ENCODE measurements at regions not wholly inside any gene's neighbourhood (a gene's known extent, or its start where the extent isn't known, plus 50 kb on each side); places are given as distances from the start of the nearest gene placed in this dataset.
"Not testable (repeated sequence)": the region's sequence is repeated elsewhere in the genome, so short reads cannot be mapped to it uniquely, and the experiment has no call there.

DNA sequence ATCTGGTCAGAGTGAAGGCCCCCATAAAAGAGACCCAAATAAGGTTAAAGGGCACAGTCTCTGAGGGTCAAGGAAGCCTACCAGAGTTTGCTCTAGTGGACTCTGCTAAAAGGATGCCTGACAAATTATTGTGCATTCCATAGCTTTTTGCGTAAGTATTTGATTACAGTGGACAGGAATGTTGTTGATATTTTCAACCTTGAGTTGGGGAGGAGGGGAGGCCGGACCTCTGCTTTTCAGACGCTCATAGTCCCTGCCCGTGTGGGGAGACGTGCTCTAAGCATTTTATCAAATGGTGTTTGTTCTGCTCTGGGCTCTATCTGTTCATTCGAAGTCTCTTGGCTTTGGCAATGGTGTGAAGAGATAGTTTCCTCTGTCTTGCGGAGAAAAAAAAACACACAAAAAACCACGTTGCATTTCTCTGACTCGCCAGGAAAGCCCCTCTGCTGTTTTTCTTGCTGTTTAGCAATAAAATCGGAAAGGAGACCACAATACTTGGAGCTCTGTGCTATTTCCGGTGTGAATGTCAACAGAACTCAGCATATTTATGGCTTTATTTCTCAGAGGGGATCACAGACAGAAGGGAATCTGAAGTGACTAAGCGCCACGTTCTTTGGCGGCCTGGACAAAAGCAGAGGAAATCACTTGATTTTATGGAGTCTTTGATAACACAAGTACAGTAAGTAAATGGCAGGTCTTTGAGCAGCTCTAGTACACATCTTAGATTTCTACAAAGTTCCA lies 159.8 kb downstream of the ZFP64 start:
- Histone ChIP-seq H3K27me3 (no peaks in the 10 kb centered on the region), H3K4me1 (peaks cover 3% of the 10 kb centered on the region), H3K36me3 (ENCODE audit: low read depth, missing control alignments) (no peaks in the 10 kb centered on the region), H3K4me3 (no peak overlapping the region), H3K9me3 (no peaks in the 10 kb centered on the region), H3K27ac (no peak overlapping the region)
- intact Hi-C loops (cut with DNase I; ENCODE audit: low total_unique reads), result no loop called here
- TF ChIP-seq, protein P1, sequence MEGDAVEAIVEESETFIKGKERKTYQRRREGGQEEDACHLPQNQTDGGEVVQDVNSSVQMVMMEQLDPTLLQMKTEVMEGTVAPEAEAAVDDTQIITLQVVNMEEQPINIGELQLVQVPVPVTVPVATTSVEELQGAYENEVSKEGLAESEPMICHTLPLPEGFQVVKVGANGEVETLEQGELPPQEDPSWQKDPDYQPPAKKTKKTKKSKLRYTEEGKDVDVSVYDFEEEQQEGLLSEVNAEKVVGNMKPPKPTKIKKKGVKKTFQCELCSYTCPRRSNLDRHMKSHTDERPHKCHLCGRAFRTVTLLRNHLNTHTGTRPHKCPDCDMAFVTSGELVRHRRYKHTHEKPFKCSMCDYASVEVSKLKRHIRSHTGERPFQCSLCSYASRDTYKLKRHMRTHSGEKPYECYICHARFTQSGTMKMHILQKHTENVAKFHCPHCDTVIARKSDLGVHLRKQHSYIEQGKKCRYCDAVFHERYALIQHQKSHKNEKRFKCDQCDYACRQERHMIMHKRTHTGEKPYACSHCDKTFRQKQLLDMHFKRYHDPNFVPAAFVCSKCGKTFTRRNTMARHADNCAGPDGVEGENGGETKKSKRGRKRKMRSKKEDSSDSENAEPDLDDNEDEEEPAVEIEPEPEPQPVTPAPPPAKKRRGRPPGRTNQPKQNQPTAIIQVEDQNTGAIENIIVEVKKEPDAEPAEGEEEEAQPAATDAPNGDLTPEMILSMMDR (IDR thresholded peaks at IDR 0.05), result no peak
- no peak for TF ChIP-seq POLR2A (IDR thresholded peaks at IDR 0.05)
- 36 to 51% methylated on average over 14 of the region's 14 CpGs for WGBS, 2 donors
- DNase-seq, result no peak

DNA sequence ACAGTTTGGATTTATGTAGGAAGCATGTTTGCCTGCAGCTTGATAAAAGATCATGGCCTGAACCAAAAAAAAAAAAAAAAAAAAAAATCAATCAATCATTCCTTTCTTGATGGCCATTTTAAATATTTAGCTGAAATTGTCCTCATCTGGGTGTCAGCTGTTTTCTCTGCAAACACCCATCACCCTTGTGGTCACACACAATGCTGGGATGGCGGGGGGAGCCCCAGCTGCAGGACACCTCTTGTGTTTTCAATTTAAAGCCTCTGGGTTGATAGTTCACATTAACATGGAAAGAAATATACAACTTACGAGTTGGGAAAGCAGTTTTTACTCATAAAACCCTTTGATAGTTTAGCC lies 160.4 kb downstream of the ZFP64 start:
- no peaks in the 10 kb centered on the region for H3K36me3 ChIP-seq (ENCODE audit: low read depth, missing control alignments)
- H3K9me3 ChIP-seq, result no peaks in the 10 kb centered on the region
- no peaks in the 10 kb centered on the region for H3K27me3 ChIP-seq
- DNase-seq, result no peak
- TF ChIP-seq, protein P1 (IDR thresholded peaks at IDR 0.05), result no peak
- no peak for TF ChIP-seq POLR2A (IDR thresholded peaks at IDR 0.05)
- 71 to 86% methylated on average over 2 of the region's 2 CpGs for WGBS, 2 donors
- intact Hi-C loops (cut with DNase I; ENCODE audit: low total_unique reads), result no loop called here
- no peak overlapping the region for H3K4me3 ChIP-seq
- H3K27ac ChIP-seq, result no peak overlapping the region
- peaks cover 3% of the 10 kb centered on the region for H3K4me1 ChIP-seq

- H3K27ac ChIP-seq; H3K4me3 ChIP-seq; DNase-seq; H3K36me3 ChIP-seq (ENCODE audit: low read depth, missing control alignments); H3K9me3 ChIP-seq; intact Hi-C loops (cut with DNase I; ENCODE audit: low total_unique reads); H3K4me1 ChIP-seq; H3K27me3 ChIP-seq: not testable (repeated sequence)
- 83 to 87% methylated on average over 2 of the region's 2 CpGs for WGBS, 2 donors
Observed at GRCh38 chr20:52029129-52029528, 162.4 kb downstream of the ZFP64 start.

GRCh38 chr20:52025938-52026337 lies 165.6 kb downstream of the ZFP64 start:
- no peak for DNase-seq
- no peaks in the 10 kb centered on the region for H3K27me3 ChIP-seq
- no peak overlapping the region for H3K27ac ChIP-seq
- no peaks in the 10 kb centered on the region for H3K36me3 ChIP-seq (ENCODE audit: low read depth, missing control alignments)
- H3K4me1 ChIP-seq, result no peaks in the 10 kb centered on the region
- H3K4me3 ChIP-seq, result no peak overlapping the region
- TF ChIP-seq, protein P1 (IDR thresholded peaks at IDR 0.05), result no peak
- no peak for TF ChIP-seq POLR2A (IDR thresholded peaks at IDR 0.05)
- no peaks in the 10 kb centered on the region for H3K9me3 ChIP-seq
- 57 to 58% methylated on average over 3 of the region's 3 CpGs for WGBS, 2 donors
- intact Hi-C loops (cut with DNase I; ENCODE audit: low total_unique reads), result no loop called here

GRCh38 chr20:52019313-52019712 lies 172.3 kb downstream of the ZFP64 start:
- no peaks in the 10 kb centered on the region for H3K9me3 ChIP-seq
- TF ChIP-seq, protein P1 (IDR thresholded peaks at IDR 0.05), result no peak
- TF ChIP-seq POLR2A (IDR thresholded peaks at IDR 0.05), result no peak
- H3K4me3 ChIP-seq, result no peak overlapping the region
- no peaks in the 10 kb centered on the region for H3K27me3 ChIP-seq
- no peaks in the 10 kb centered on the region for H3K4me1 ChIP-seq
- no peak overlapping the region for H3K27ac ChIP-seq
- DNase-seq, result no peak
- H3K36me3 ChIP-seq (ENCODE audit: low read depth, missing control alignments), result no peaks in the 10 kb centered on the region
- intact Hi-C loops (cut with DNase I; ENCODE audit: low total_unique reads), result no loop called here
- 93 to 97% methylated on average over 3 of the region's 3 CpGs for WGBS, 2 donors

Data from testis (tissue), 2 donors.